Ureter (tissue), 1 donor: ENCODE measurements at regions not wholly inside any gene's neighbourhood (a gene's known extent, or its start where the extent isn't known, plus 50 kb on each side); places are given as distances from the start of the nearest gene placed in this dataset.
A peak's percentile ranks its signal among the peaks of the same experiment; 100 is the strongest.
"Not testable (repeated sequence)": the region's sequence is repeated elsewhere in the genome, so short reads cannot be mapped to it uniquely, and the experiment has no call there.

ENCODE experiments used
- DNase-seq: peaks from one replicate; pipeline ENCODE4 v3.0.0-alpha.2; 2020; ENCODE audit warnings: low spot score
- donor health status: DM: yes; HTN: yes; CAD: no.

- not testable (repeated sequence) for DNase-seq
Measured at GRCh38 chr21:8455279-8456128, 2065.9 kb upstream of the TPTE start.

GRCh38 chr21:8464403-8465152 is 2056.8 kb upstream of the TPTE start:
- not testable (repeated sequence) for DNase-seq

- peak; percentile 0 for DNase-seq
Measured at GRCh38 chr21:8466642-8467041, 2054.7 kb upstream of the TPTE start.
